ENCODE measurements at regions not wholly inside any gene's neighbourhood (a gene's known extent, or its start where the extent isn't known, plus 50 kb on each side); places are given as distances from the start of the nearest gene placed in this dataset.

DNA sequence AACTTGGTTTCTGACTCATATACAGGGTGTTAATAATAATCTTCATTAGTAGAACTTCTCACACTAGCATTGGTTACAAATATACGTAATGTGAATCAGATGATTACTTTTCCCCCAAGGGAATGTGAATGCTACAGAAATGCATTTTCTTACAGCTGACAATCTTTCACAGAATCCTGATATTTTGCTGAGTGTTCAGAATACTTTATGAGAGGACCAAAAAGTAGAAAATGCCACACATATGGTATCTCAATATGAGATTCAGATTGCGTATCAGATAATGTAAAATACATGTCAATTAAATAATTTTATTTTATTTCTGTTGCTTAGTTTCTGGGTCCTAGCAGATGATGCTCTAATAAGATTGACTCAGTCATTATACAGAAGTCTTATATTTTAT is 979.9 kb upstream of the GBE1 start:
- Histone ChIP-seq H3K4me3 (ENCODE audit: low read length) (no peak overlapping the region), H3K4me1 (ENCODE audit: control insufficient read depth, insufficient read depth, low read length) (no peaks in the 10 kb centered on the region), H3K9me3 (replicated peaks; ENCODE audit: low read length) (no peaks in the 10 kb centered on the region), H3K9ac (ENCODE audit: low read depth, low read length) (no peak overlapping the region), H3K27me3 (ENCODE audit: control insufficient read depth, insufficient read depth, low read length) (no peaks in the 10 kb centered on the region), H3K4me2 (ENCODE audit: low read length) (no peak overlapping the region), H3K36me3 (ENCODE audit: insufficient read depth, low read length) (no peaks in the 10 kb centered on the region)

DNA sequence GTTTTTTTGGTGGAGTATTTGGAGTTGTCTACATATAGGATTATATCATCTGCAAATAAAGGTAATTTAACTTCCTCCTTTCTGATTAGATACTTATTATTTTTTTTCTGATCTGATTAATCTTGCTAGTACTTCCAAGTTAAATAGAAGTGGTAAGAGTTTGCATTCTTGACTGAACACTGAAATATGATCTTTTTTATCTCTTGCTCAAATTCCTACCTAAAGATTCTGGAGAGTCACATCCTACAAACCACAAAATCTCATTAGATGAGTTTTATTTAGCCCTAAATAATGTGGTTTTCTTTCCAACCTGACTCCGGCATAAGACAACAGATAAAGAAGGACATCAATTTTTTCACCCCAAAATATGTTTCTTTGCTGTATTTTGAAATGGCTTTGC is 977.9 kb upstream of the GBE1 start:
- Histone ChIP-seq H3K4me2 (ENCODE audit: low read length) (no peak overlapping the region), H3K27me3 (ENCODE audit: control insufficient read depth, insufficient read depth, low read length) (no peaks in the 10 kb centered on the region), H3K9me3 (replicated peaks; ENCODE audit: low read length) (no peaks in the 10 kb centered on the region)

DNA sequence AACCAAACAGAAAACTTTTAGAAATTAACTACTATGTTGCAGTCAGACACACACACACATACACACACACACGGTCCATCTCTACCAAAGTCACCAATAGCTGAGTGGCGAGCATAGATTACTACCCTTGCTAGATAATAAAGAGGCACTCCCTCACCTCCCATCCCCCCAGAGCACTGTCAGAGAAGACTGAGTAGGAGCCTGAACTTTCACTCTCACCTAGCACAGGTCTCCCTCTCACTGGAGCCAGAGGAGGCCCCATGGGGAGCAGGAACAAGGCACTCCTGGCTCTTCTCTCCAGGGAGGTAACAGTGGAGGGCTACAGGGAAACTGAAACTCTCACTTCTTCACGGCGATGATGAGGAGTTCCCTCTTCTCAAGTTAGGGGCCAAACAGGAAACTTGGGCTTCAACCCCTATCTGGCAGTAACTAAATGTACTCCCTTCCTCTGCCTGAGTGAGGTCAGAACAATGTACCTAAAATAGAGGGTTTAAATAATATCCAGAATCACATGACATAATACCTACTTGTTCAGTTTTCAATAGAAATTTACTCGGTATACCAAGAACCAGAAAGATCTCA is 975.3 kb upstream of the GBE1 start:
- no peaks in the 10 kb centered on the region for H3K36me3 ChIP-seq (ENCODE audit: insufficient read depth, low read length)
- no peak overlapping the region for H3K9ac ChIP-seq (ENCODE audit: low read depth, low read length)
- H3K4me3 ChIP-seq (ENCODE audit: low read length) = no peak overlapping the region
- no peaks in the 10 kb centered on the region for H3K4me1 ChIP-seq (ENCODE audit: control insufficient read depth, insufficient read depth, low read length)
- no peaks in the 10 kb centered on the region for H3K9me3 ChIP-seq (replicated peaks; ENCODE audit: low read length)
- H3K27me3 ChIP-seq (ENCODE audit: control insufficient read depth, insufficient read depth, low read length) = no peaks in the 10 kb centered on the region
- H3K4me2 ChIP-seq (ENCODE audit: low read length) = no peak overlapping the region

More for the DNA sequence above, 977.9 kb upstream of the GBE1 start:
- Histone ChIP-seq H3K9ac (ENCODE audit: low read depth, low read length) (no peak overlapping the region), H3K4me1 (ENCODE audit: control insufficient read depth, insufficient read depth, low read length) (no peaks in the 10 kb centered on the region), H3K4me3 (ENCODE audit: low read length) (no peak overlapping the region), H3K36me3 (ENCODE audit: insufficient read depth, low read length) (no peaks in the 10 kb centered on the region)

GRCh38 chr3:82715091-82715856 is 953.8 kb upstream of the GBE1 start:
- Histone ChIP-seq H3K4me1 (ENCODE audit: control insufficient read depth, insufficient read depth, low read length) (no peaks in the 10 kb centered on the region), H3K36me3 (ENCODE audit: insufficient read depth, low read length) (no peaks in the 10 kb centered on the region), H3K9me3 (replicated peaks; ENCODE audit: low read length) (no peaks in the 10 kb centered on the region), H3K9ac (ENCODE audit: low read depth, low read length) (no peak overlapping the region), H3K27me3 (ENCODE audit: control insufficient read depth, insufficient read depth, low read length) (no peaks in the 10 kb centered on the region), H3K4me2 (ENCODE audit: low read length) (no peak overlapping the region), H3K4me3 (ENCODE audit: low read length) (no peak overlapping the region)

DNA sequence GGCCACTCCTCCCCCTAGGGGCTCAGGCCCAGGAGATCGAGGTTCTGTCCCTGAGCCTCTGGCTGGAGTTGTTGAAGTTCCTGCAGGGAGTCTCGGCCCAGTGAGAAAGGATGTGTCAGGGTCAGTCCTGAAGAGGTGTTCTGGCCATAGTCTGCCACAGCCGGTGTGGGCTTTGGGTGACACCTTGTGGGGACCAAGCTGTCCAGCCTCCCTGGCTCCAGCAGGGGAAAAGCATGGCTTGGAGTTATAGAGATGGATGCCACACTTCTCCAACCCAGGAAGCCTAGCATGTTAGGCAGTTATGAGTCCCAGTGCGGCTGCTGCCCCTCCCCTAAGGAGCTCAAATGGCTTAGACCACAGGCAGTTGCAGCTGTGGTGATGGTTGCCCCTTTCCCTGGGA is 945.6 kb upstream of the GBE1 start:
- H3K9me3 ChIP-seq (replicated peaks; ENCODE audit: low read length) = no peaks in the 10 kb centered on the region
- no peak overlapping the region for H3K9ac ChIP-seq (ENCODE audit: low read depth, low read length)
- no peak overlapping the region for H3K4me2 ChIP-seq (ENCODE audit: low read length)
- H3K36me3 ChIP-seq (ENCODE audit: insufficient read depth, low read length) = no peaks in the 10 kb centered on the region
- H3K4me1 ChIP-seq (ENCODE audit: control insufficient read depth, insufficient read depth, low read length) = no peaks in the 10 kb centered on the region
- H3K27me3 ChIP-seq (ENCODE audit: control insufficient read depth, insufficient read depth, low read length) = no peaks in the 10 kb centered on the region
- no peak overlapping the region for H3K4me3 ChIP-seq (ENCODE audit: low read length)

GRCh38 chr3:82685761-82686160 is 924.3 kb upstream of the GBE1 start:
- no peaks in the 10 kb centered on the region for H3K27me3 ChIP-seq (ENCODE audit: control insufficient read depth, insufficient read depth, low read length)
- no peak overlapping the region for H3K4me2 ChIP-seq (ENCODE audit: low read length)
- H3K9me3 ChIP-seq (replicated peaks; ENCODE audit: low read length) = no peaks in the 10 kb centered on the region
- H3K9ac ChIP-seq (ENCODE audit: low read depth, low read length) = no peak overlapping the region
- H3K4me1 ChIP-seq (ENCODE audit: control insufficient read depth, insufficient read depth, low read length) = peaks cover 7% of the 10 kb centered on the region
- H3K4me3 ChIP-seq (ENCODE audit: low read length) = no peak overlapping the region
- H3K36me3 ChIP-seq (ENCODE audit: insufficient read depth, low read length) = no peaks in the 10 kb centered on the region

DNA sequence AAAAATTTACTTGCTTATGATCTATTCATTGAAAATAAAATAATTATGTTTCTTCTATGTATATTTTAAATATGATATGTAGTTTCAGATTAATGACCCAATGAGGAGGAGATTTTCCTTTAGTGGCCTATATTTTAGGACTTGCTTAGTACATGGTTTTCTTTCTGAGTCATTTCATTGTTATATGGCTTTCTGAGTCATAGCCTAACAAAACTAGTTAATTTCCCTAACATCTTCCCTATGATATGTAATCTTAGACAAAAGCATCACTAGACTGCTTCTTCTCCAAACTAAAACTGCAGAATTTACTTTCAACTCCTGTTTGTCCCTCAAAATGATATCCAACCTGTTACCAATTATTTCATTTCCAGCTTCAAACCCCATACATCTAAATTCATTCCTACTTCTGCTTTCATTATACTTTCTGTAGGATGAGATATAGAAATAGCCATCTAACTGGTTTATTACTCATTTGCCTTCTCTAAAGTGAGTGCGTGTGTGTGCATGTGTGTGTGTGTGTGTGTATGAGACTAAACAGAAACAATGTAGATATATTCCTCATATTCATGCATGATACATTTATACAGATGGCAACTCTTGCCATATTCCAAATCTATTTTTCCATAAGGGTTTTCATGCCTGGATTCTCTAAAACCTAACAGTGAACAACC is 915.0 kb upstream of the GBE1 start:
- Histone ChIP-seq H3K36me3 (ENCODE audit: insufficient read depth, low read length) (no peaks in the 10 kb centered on the region), H3K4me2 (ENCODE audit: low read length) (no peak overlapping the region), H3K4me3 (ENCODE audit: low read length) (no peak overlapping the region), H3K9me3 (replicated peaks; ENCODE audit: low read length) (no peaks in the 10 kb centered on the region), H3K9ac (ENCODE audit: low read depth, low read length) (no peak overlapping the region), H3K27me3 (ENCODE audit: control insufficient read depth, insufficient read depth, low read length) (no peaks in the 10 kb centered on the region), H3K4me1 (ENCODE audit: control insufficient read depth, insufficient read depth, low read length) (peaks cover 4% of the 10 kb centered on the region)

DNA sequence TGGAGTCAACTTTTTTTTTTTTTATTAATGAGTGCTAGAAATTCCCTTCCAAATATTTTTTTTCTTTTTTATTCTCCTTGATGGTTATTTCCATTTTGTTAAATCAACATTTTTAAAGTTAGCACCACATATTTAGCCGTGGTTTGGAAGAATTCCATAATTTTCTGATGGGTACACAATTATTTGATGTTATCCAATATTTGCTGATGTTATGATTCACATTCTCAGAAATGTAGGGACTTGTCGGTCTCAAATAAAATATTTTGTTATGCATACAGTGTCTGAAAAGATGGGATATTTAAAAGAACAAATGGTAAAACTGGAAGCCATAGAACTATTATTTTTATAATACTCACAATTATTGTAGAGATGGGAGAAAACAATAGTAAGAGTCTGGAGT is 911.5 kb upstream of the GBE1 start:
- no peaks in the 10 kb centered on the region for H3K27me3 ChIP-seq (ENCODE audit: control insufficient read depth, insufficient read depth, low read length)
- no peak overlapping the region for H3K9ac ChIP-seq (ENCODE audit: low read depth, low read length)
- no peak overlapping the region for H3K4me2 ChIP-seq (ENCODE audit: low read length)
- no peak overlapping the region for H3K4me3 ChIP-seq (ENCODE audit: low read length)
- H3K36me3 ChIP-seq (ENCODE audit: insufficient read depth, low read length) = no peaks in the 10 kb centered on the region
- peaks cover 4% of the 10 kb centered on the region for H3K4me1 ChIP-seq (ENCODE audit: control insufficient read depth, insufficient read depth, low read length)
- H3K9me3 ChIP-seq (replicated peaks; ENCODE audit: low read length) = no peaks in the 10 kb centered on the region

GRCh38 chr3:82671466-82671865 is 910.0 kb upstream of the GBE1 start:
- Histone ChIP-seq H3K36me3 (ENCODE audit: insufficient read depth, low read length) (no peaks in the 10 kb centered on the region), H3K27me3 (ENCODE audit: control insufficient read depth, insufficient read depth, low read length) (no peaks in the 10 kb centered on the region), H3K4me1 (ENCODE audit: control insufficient read depth, insufficient read depth, low read length) (peaks cover under 1% of the 10 kb centered on the region), H3K9me3 (replicated peaks; ENCODE audit: low read length) (no peaks in the 10 kb centered on the region), H3K4me2 (ENCODE audit: low read length) (no peak overlapping the region), H3K9ac (ENCODE audit: low read depth, low read length) (no peak overlapping the region), H3K4me3 (ENCODE audit: low read length) (no peak overlapping the region)

GRCh38 chr3:82654708-82655107 is 893.3 kb upstream of the GBE1 start:
- H3K9me3 ChIP-seq (replicated peaks; ENCODE audit: low read length) = no peaks in the 10 kb centered on the region
- no peak overlapping the region for H3K4me3 ChIP-seq (ENCODE audit: low read length)
- no peaks in the 10 kb centered on the region for H3K36me3 ChIP-seq (ENCODE audit: insufficient read depth, low read length)
- H3K9ac ChIP-seq (ENCODE audit: low read depth, low read length) = no peak overlapping the region
- H3K4me1 ChIP-seq (ENCODE audit: control insufficient read depth, insufficient read depth, low read length) = no peaks in the 10 kb centered on the region
- H3K27me3 ChIP-seq (ENCODE audit: control insufficient read depth, insufficient read depth, low read length) = no peaks in the 10 kb centered on the region
- no peak overlapping the region for H3K4me2 ChIP-seq (ENCODE audit: low read length)

DNA sequence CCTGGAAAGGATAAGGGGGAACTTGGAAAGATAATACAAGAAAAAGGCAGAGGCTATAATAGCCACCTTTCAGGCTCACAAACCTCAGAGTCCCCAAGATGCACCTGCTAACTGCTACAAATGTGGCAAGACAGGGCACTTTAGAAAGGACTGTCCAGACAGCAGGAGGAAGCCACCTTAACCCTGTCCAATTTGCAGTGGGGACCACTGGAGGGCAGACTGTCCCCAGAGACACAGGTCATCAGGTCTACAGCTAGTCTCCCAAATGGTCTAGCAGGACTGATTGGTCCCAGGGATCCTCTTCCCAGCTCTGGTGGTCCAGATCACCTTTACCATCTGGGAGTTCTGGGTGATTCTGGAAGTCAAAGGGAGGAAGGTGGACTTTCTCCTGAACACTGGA is 882.5 kb upstream of the GBE1 start:
- no peaks in the 10 kb centered on the region for H3K27me3 ChIP-seq (ENCODE audit: control insufficient read depth, insufficient read depth, low read length)
- H3K4me2 ChIP-seq (ENCODE audit: low read length) = no peak overlapping the region
- no peak overlapping the region for H3K9ac ChIP-seq (ENCODE audit: low read depth, low read length)
- no peaks in the 10 kb centered on the region for H3K36me3 ChIP-seq (ENCODE audit: insufficient read depth, low read length)
- H3K9me3 ChIP-seq (replicated peaks; ENCODE audit: low read length) = no peaks in the 10 kb centered on the region
- H3K4me3 ChIP-seq (ENCODE audit: low read length) = no peak overlapping the region
- H3K4me1 ChIP-seq (ENCODE audit: control insufficient read depth, insufficient read depth, low read length) = no peaks in the 10 kb centered on the region

DNA sequence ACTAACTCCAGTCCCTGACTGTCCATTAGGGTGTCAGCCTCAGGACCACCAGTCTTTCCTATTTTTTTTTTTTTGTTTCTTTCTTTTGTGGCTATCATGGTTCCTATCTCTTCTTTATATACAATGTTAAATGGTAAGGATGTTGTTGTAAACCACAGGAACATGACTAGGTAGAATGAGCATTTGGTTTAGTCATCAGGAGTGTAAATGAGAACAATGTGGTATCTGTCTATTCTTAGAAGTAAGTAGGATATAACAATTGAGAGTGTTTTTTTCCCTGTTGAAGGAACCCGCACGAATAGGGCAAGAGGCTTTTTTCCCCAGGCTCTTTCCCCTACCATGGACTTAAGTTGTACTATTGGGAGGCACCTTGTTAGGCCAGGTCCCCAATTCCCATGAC is 880.3 kb upstream of the GBE1 start:
- H3K4me3 ChIP-seq (ENCODE audit: low read length) = no peak overlapping the region
- no peak overlapping the region for H3K9ac ChIP-seq (ENCODE audit: low read depth, low read length)
- no peaks in the 10 kb centered on the region for H3K27me3 ChIP-seq (ENCODE audit: control insufficient read depth, insufficient read depth, low read length)
- no peaks in the 10 kb centered on the region for H3K36me3 ChIP-seq (ENCODE audit: insufficient read depth, low read length)
- H3K9me3 ChIP-seq (replicated peaks; ENCODE audit: low read length) = no peaks in the 10 kb centered on the region
- H3K4me2 ChIP-seq (ENCODE audit: low read length) = no peak overlapping the region
- H3K4me1 ChIP-seq (ENCODE audit: control insufficient read depth, insufficient read depth, low read length) = no peaks in the 10 kb centered on the region

Measured in skeletal muscle satellite cell (primary cell).